Loucy (cell line): ENCODE measurements at regions not wholly inside any gene's neighbourhood (a gene's known extent, or its start where the extent isn't known, plus 50 kb on each side); places are given as distances from the start of the nearest gene placed in this dataset.

ENCODE experiments used
- CTCF ChIP-seq: fragments of 200-600 bp; sonication (generic); conservative IDR thresholded peaks from 2 replicates; pipeline ENCODE4 v1.5.1; 2014; ENCODE audit warnings: mild to moderate bottlenecking, antibody characterized with exemption, low read length
- EZH2phosphoT487 ChIP-seq: fragments of 200-600 bp; IDR thresholded peaks from 2 replicates; pipeline ENCODE4 v1.6.1; 2018; ENCODE audit warnings: antibody characterized with exemption, mild to moderate bottlenecking, moderate library complexity, borderline replicate concordance

- TF ChIP-seq CTCF (no peak), EZH2phosphoT487 (no peak)
Observed at GRCh38 chr4:127419431-127419830, 213.3 kb upstream of the INTU start.
